GM23248 (cell line): ENCODE measurements at regions not wholly inside any gene's neighbourhood (a gene's known extent, or its start where the extent isn't known, plus 50 kb on each side); places are given as distances from the start of the nearest gene placed in this dataset.

Experiments
- DNase-seq: peaks from one replicate; pipeline ENCODE4 v3.0.0-alpha.2; 2015
- H2AFZ ChIP-seq: fragments of 200-600 bp; sonication (generic); 2 replicates; pipeline ENCODE4 v1.6.1; 2016; ENCODE audit warnings: antibody characterized with exemption
- H3F3A ChIP-seq: fragments of 200-600 bp; sonication (generic); 2 replicates; pipeline ENCODE4 v1.6.1; 2016; ENCODE audit warnings: mild to moderate bottlenecking, antibody characterized with exemption, mixed run types; ENCODE audit not compliant: insufficient read depth
- H3K27ac ChIP-seq: fragments of 200-600 bp; sonication (generic); 2 replicates; pipeline ENCODE4 v1.5.1; 2016; ENCODE audit warnings: mild to moderate bottlenecking
- H3K27me3 ChIP-seq: fragments of 200-600 bp; sonication (generic); replicated peaks from 2 replicates; pipeline ENCODE4 v1.6.1; 2016; ENCODE audit warnings: mild to moderate bottlenecking; ENCODE audit not compliant: insufficient read depth
- H3K36me3 ChIP-seq: fragments of 200-600 bp; sonication (generic); 2 replicates; pipeline ENCODE4 v1.6.1; 2016; ENCODE audit warnings: low read depth, mild to moderate bottlenecking
- H3K4me1 ChIP-seq: fragments of 200-600 bp; sonication (generic); 2 replicates; pipeline ENCODE4 v1.6.1; 2016; ENCODE audit warnings: mild to moderate bottlenecking; ENCODE audit not compliant: insufficient read depth
- H3K4me2 ChIP-seq: fragments of 200-600 bp; sonication (generic); one replicate; pipeline ENCODE4 v1.6.1; 2016; ENCODE audit warnings: mild to moderate bottlenecking; ENCODE audit not compliant: unreplicated experiment
- H3K4me3 ChIP-seq: fragments of 200-600 bp; sonication (generic); 2 replicates; pipeline ENCODE4 v1.5.1; 2016; ENCODE audit warnings: mild to moderate bottlenecking
- H3K79me2 ChIP-seq: fragments of 200-600 bp; sonication (generic); 2 replicates; pipeline ENCODE4 v1.6.1; 2016; ENCODE audit warnings: mild to moderate bottlenecking; ENCODE audit not compliant: insufficient read depth
- H3K9ac ChIP-seq: fragments of 200-600 bp; sonication (generic); 2 replicates; pipeline ENCODE4 v1.6.1; 2016; ENCODE audit warnings: mild to moderate bottlenecking
- H3K9me2 ChIP-seq: fragments of 200-600 bp; sonication (generic); 2 replicates; pipeline ENCODE4 v1.6.1; 2016; ENCODE audit warnings: mixed run types, mild to moderate bottlenecking, moderate library complexity; ENCODE audit not compliant: insufficient read depth
- H3K9me3 ChIP-seq: fragments of 200-600 bp; sonication (generic); one replicate; pipeline ENCODE4 v1.6.1; 2017; ENCODE audit warnings: low read depth
- H4K20me1 ChIP-seq: fragments of 200-600 bp; sonication (generic); 2 replicates; pipeline ENCODE4 v1.6.0; 2016; ENCODE audit not compliant: insufficient read depth
- EZH2 ChIP-seq: fragments of 200-600 bp; sonication (generic); IDR thresholded peaks from 2 replicates; pipeline ENCODE4 v1.6.1; 2018; ENCODE audit warnings: antibody characterized with exemption, mild to moderate bottlenecking; ENCODE audit not compliant: insufficient read depth, poor library complexity, severe bottlenecking
- EZH2phosphoT487 ChIP-seq: fragments of 200-600 bp; sonication (generic); IDR thresholded peaks from 2 replicates; pipeline ENCODE4 v1.6.1; 2018; ENCODE audit warnings: antibody characterized with exemption, moderate library complexity, mild to moderate bottlenecking, low read depth; ENCODE audit not compliant: insufficient read depth
- WGBS, 2 experiments: methylation state at CpG; one replicate each; pipeline ENCODE4 v1.1.6; 2015 to 2017; ENCODE audit warnings: low lambda C conversion rate in 2 of 2, low coverage in 1 of 2; ENCODE audit errors: missing lambda C conversion rate in 2 of 2; 5-methylcytosine and 5-hydroxymethylcytosine counted together
- in situ Hi-C: fragments of 300-500 bp; cut with MboI; formaldehyde crosslinking; loops from 2 replicates; pipeline ENCODE4 v1.15.0; 2020

DNA sequence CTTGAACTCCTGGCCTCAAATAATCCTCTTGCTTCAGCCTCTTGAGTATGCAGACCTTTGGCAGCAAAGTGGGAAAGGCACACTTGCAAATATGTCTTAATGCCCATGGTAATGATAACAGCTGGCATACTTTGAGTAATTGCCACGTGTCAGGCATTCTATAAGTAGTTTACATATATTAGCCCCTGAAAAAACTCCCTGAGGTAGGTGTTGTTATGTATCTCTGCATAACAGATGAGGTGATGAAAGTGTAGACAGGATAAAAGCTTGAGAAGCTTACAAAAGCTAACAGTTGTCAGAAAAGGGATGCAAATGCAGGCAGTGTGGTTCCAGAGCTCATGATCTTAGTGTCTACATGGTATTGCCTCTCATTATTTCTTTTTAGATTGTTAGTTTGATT lies 291.1 kb upstream of the C11orf87 start:
- no peaks in the 10 kb centered on the region for H3K9me3 ChIP-seq
- H3K4me1 ChIP-seq = no peaks in the 10 kb centered on the region
- no peak for TF ChIP-seq EZH2
- no peak for TF ChIP-seq EZH2phosphoT487
- in situ Hi-C loops = no loop called here
- H3K9me2 ChIP-seq = no peaks in the 10 kb centered on the region; the same call in 1 of the 2 replicates
- no peak overlapping the region for H3K27ac ChIP-seq
- H3K36me3 ChIP-seq = no peaks in the 10 kb centered on the region
- no peak overlapping the region for H2AFZ ChIP-seq
- H3K9ac ChIP-seq = no peak overlapping the region
- no peak overlapping the region for H3K4me2 ChIP-seq
- no peak overlapping the region for H3K4me3 ChIP-seq
- no peak for DNase-seq
- H4K20me1 ChIP-seq = no peaks in the 10 kb centered on the region
- WGBS, 2 experiments = 69 to 82% methylated on average over 1 of the region's 1 CpG
- H3F3A ChIP-seq = no peaks in the 10 kb centered on the region
- H3K27me3 ChIP-seq = no peaks in the 10 kb centered on the region
- H3K79me2 ChIP-seq = no peaks in the 10 kb centered on the region

GRCh38 chr11:109132539-109132938 lies 289.5 kb upstream of the C11orf87 start:
- Histone ChIP-seq H3K9ac (no peak overlapping the region), H3K27ac (no peak overlapping the region), H3K9me2 (no peaks in the 10 kb centered on the region; the same call in 1 of the 2 replicates), H3F3A (no peaks in the 10 kb centered on the region), H3K4me1 (no peaks in the 10 kb centered on the region), H3K9me3 (no peaks in the 10 kb centered on the region), H4K20me1 (no peaks in the 10 kb centered on the region), H3K36me3 (no peaks in the 10 kb centered on the region), H3K79me2 (no peaks in the 10 kb centered on the region), H3K27me3 (no peaks in the 10 kb centered on the region), H2AFZ (no peak overlapping the region), H3K4me3 (no peak overlapping the region), H3K4me2 (no peak overlapping the region)
- in situ Hi-C loops = no loop called here
- no peak for DNase-seq
- WGBS, 2 experiments = 49 to 53% methylated on average over 4 of the region's 4 CpGs
- TF ChIP-seq EZH2 (no peak), EZH2phosphoT487 (no peak)

- in situ Hi-C loops = no loop called here
- no peak for TF ChIP-seq EZH2phosphoT487
- TF ChIP-seq EZH2 = no peak
- H3K9ac ChIP-seq = no peak overlapping the region
- H4K20me1 ChIP-seq = no peaks in the 10 kb centered on the region
- 52 to 59% methylated on average over 4 of the region's 4 CpGs for WGBS, 2 experiments
- no peaks in the 10 kb centered on the region for H3K9me3 ChIP-seq
- no peak for DNase-seq
- H3K4me1 ChIP-seq = no peaks in the 10 kb centered on the region
- no peaks in the 10 kb centered on the region for H3K36me3 ChIP-seq
- H3K4me2 ChIP-seq = no peak overlapping the region
- no peaks in the 10 kb centered on the region for H3F3A ChIP-seq
- H3K27me3 ChIP-seq = no peaks in the 10 kb centered on the region
- H3K9me2 ChIP-seq = no peaks in the 10 kb centered on the region; the same call in 1 of the 2 replicates
- H3K4me3 ChIP-seq = no peak overlapping the region
- H3K79me2 ChIP-seq = no peaks in the 10 kb centered on the region
- no peak overlapping the region for H3K27ac ChIP-seq
- no peak overlapping the region for H2AFZ ChIP-seq
Observed at GRCh38 chr11:109133159-109133558, 288.8 kb upstream of the C11orf87 start.

DNA sequence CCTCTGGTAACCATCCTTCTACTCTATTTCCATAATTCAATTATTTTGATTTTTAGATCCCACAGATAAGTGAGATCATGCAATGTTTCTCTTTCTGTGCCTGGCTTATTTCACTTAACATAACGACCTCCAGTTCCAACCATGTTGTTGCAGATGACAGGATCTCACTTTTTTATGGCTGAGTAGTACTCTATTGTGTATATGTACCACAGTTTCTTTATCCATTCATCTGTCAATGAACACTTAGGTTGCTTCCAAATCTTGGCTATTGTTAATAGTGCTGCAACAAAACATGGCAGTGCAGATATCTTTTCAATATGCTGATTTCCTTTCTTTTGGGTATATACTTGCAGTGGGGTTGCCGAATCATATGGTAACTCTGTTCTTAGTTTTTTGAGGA lies 286.4 kb upstream of the C11orf87 start:
- no peaks in the 10 kb centered on the region for H3K27me3 ChIP-seq
- H3K9me2 ChIP-seq = no peaks in the 10 kb centered on the region; the same call in 1 of the 2 replicates
- no peaks in the 10 kb centered on the region for H3K36me3 ChIP-seq

DNA sequence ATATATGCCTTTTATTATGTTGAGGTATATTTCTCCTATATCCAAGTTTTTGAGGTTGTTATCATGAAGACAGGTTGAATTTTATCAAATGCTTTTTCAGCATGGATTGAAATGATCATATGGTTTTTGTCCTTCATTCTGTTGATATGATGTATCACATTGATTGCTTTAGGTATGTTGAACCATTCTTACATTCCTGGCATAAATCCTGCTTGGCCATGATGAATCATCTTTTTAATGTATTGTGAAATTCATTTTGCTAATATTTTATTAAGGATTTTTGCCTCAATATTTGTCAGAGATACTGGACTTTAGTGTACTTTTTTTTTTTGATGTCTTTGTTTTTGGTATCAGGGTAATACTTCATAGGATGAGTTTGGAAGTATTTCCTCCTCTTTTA lies 283.8 kb upstream of the C11orf87 start:
- H3K4me3 ChIP-seq = no peak overlapping the region
- H3K9ac ChIP-seq = no peak overlapping the region
- no peaks in the 10 kb centered on the region for H3K9me3 ChIP-seq
- no peaks in the 10 kb centered on the region for H3K4me1 ChIP-seq
- no peaks in the 10 kb centered on the region for H3K27me3 ChIP-seq
- H3K36me3 ChIP-seq = no peaks in the 10 kb centered on the region
- no peaks in the 10 kb centered on the region for H3K9me2 ChIP-seq
- H3K27ac ChIP-seq = no peak overlapping the region
- H3K4me2 ChIP-seq = no peak overlapping the region
- peak; percentile 15 for DNase-seq
- H3F3A ChIP-seq = no peaks in the 10 kb centered on the region
- H3K79me2 ChIP-seq = no peaks in the 10 kb centered on the region
- no peaks in the 10 kb centered on the region for H4K20me1 ChIP-seq
- no peak for TF ChIP-seq EZH2
- no peak overlapping the region for H2AFZ ChIP-seq
- in situ Hi-C loops = no loop called here

More for the DNA sequence above, 286.4 kb upstream of the C11orf87 start:
- Histone ChIP-seq H3F3A (no peaks in the 10 kb centered on the region), H4K20me1 (no peaks in the 10 kb centered on the region), H3K79me2 (no peaks in the 10 kb centered on the region), H2AFZ (no peak overlapping the region), H3K9ac (no peak overlapping the region), H3K4me2 (no peak overlapping the region), H3K4me3 (no peak overlapping the region), H3K4me1 (no peaks in the 10 kb centered on the region), H3K27ac (no peak overlapping the region), H3K9me3 (no peaks in the 10 kb centered on the region)
- no peak for TF ChIP-seq EZH2
- no peak for TF ChIP-seq EZH2phosphoT487
- 64% methylated on average over 2 of the region's 2 CpGs for WGBS, 2 experiments
- in situ Hi-C loops = no loop called here
- DNase-seq = no peak
